ENCODE measurements at regions not wholly inside any gene's neighbourhood (a gene's known extent, or its start where the extent isn't known, plus 50 kb on each side); places are given as distances from the start of the nearest gene placed in this dataset.
A peak's percentile ranks its signal among the peaks of the same experiment; 100 is the strongest.

- Histone ChIP-seq H3K4me1 (ENCODE audit: control insufficient read depth in 1 of 2, insufficient read depth in 1 of 2, low read depth in 1 of 2, low read length in 1 of 2) (peaks cover 32 to 39% of the 10 kb centered on the region in 2 experiments), H3K9me3 (no peaks in the 10 kb centered on the region), H3K27me3 (no peaks in the 10 kb centered on the region), H3K27ac (no peak overlapping the region), H3K36me3 (no peaks in the 10 kb centered on the region), H3K4me3 (ENCODE audit: low read depth in 1 of 2, low read length in 1 of 2) (no peak overlapping the region)
- no peak for TF ChIP-seq CTCF (IDR thresholded peaks at IDR 0.05)
These were observed 189.9 kb upstream of the ADO start for GRCh38 chr10:62614389-62615157.

GRCh38 chr10:62616885-62617590, 187.5 kb upstream of the ADO start:
- H3K27ac ChIP-seq: peak overlapping the region; percentile 97
- H3K4me1 ChIP-seq (ENCODE audit: control insufficient read depth in 1 of 2, insufficient read depth in 1 of 2, low read depth in 1 of 2, low read length in 1 of 2): peaks cover 57 to 61% of the 10 kb centered on the region in 2 experiments
- H3K27me3 ChIP-seq: no peaks in the 10 kb centered on the region

GRCh38 chr10:62617652-62618051, 186.9 kb upstream of the ADO start:
- no peak for TF ChIP-seq CTCF (IDR thresholded peaks at IDR 0.05)
- Histone ChIP-seq H3K27ac (peak overlapping the region; percentile 97), H3K36me3 (no peaks in the 10 kb centered on the region), H3K4me3 (ENCODE audit: low read depth in 1 of 2, low read length in 1 of 2) (no peak overlapping the region), H3K4me1 (ENCODE audit: control insufficient read depth in 1 of 2, insufficient read depth in 1 of 2, low read depth in 1 of 2, low read length in 1 of 2) (peaks cover 63 to 67% of the 10 kb centered on the region in 2 experiments), H3K9me3 (no peaks in the 10 kb centered on the region), H3K27me3 (no peaks in the 10 kb centered on the region)

More at GRCh38 chr10:62616885-62617590, 187.5 kb upstream of the ADO start:
- no peaks in the 10 kb centered on the region for H3K9me3 ChIP-seq
- H3K36me3 ChIP-seq: no peaks in the 10 kb centered on the region
- H3K4me3 ChIP-seq (ENCODE audit: low read depth in 1 of 2, low read length in 1 of 2): no peak overlapping the region
- TF ChIP-seq CTCF (IDR thresholded peaks at IDR 0.05): no peak

- Histone ChIP-seq H3K36me3 (no peaks in the 10 kb centered on the region), H3K9me3 (no peaks in the 10 kb centered on the region), H3K4me3 (ENCODE audit: low read depth in 1 of 2, low read length in 1 of 2) (no peak overlapping the region), H3K4me1 (ENCODE audit: control insufficient read depth in 1 of 2, insufficient read depth in 1 of 2, low read depth in 1 of 2, low read length in 1 of 2) (peaks cover 63 to 67% of the 10 kb centered on the region in 2 experiments), H3K27me3 (no peaks in the 10 kb centered on the region), H3K27ac (peak overlapping the region; percentile 97)
- TF ChIP-seq CTCF (IDR thresholded peaks at IDR 0.05): no peak
These were observed 186.5 kb upstream of the ADO start for GRCh38 chr10:62618054-62618453.

- H3K9me3 ChIP-seq: no peaks in the 10 kb centered on the region
- H3K27me3 ChIP-seq: no peaks in the 10 kb centered on the region
- H3K4me3 ChIP-seq (ENCODE audit: low read depth in 1 of 2, low read length in 1 of 2): peak overlapping the region in 1 of 2 experiments; percentile 44
- H3K4me1 ChIP-seq (ENCODE audit: control insufficient read depth in 1 of 2, insufficient read depth in 1 of 2, low read depth in 1 of 2, low read length in 1 of 2): peaks cover 63 to 67% of the 10 kb centered on the region in 2 experiments
- no peaks in the 10 kb centered on the region for H3K36me3 ChIP-seq
- TF ChIP-seq CTCF (IDR thresholded peaks at IDR 0.05): no peak
- H3K27ac ChIP-seq: peak overlapping the region; percentile 97
These were observed 185.7 kb upstream of the ADO start for GRCh38 chr10:62618576-62619412.

Data from neutrophil (primary cell).